Heart right ventricle (tissue), 16 donors: ENCODE measurements at regions not wholly inside any gene's neighbourhood (a gene's known extent, or its start where the extent isn't known, plus 50 kb on each side); places are given as distances from the start of the nearest gene placed in this dataset.

Experiments used
- ATAC-seq, 8 donors: fragments of 200-7000 bp; cut with Tn5 transposase; one replicate each; pipeline ENCODE4 v1.9.1; 2020; ENCODE audit warnings: mild to moderate bottlenecking in 8 of 8, moderate library complexity in 8 of 8, moderate number of reproducible peaks in 1 of 8
- DNase-seq, 2 donors: peaks; one replicate each; pipeline ENCODE4 v3.0.0-alpha.2; 2020
- H3K27ac ChIP-seq, 10 donors: fragments of 200-600 bp; sonication (generic) in 2 of 10; one replicate each; pipeline versions ENCODE4 v1.5.0 to v1.8.0; 2020 to 2022; ENCODE audit warnings: mild to moderate bottlenecking in 3 of 10
- H3K27me3 ChIP-seq, 7 donors: fragments of 200-600 bp; one replicate each; pipeline ENCODE4 v1.8.0; 2021 to 2022; ENCODE audit warnings: mild to moderate bottlenecking in 2 of 7
- H3K36me3 ChIP-seq, 9 donors: fragments of 200-600 bp; sonication (generic) in 1 of 9; one replicate each; pipeline versions ENCODE4 v1.5.0 to v1.8.0; 2020 to 2022; ENCODE audit warnings: mild to moderate bottlenecking in 2 of 9
- H3K4me1 ChIP-seq, 9 donors: fragments of 200-600 bp; sonication (generic) in 1 of 9; one replicate each; pipeline versions ENCODE4 v1.5.0 to v1.8.0; 2020 to 2022; ENCODE audit warnings: mild to moderate bottlenecking in 4 of 9
- H3K4me3 ChIP-seq, 10 donors: fragments of 200-600 bp; sonication (generic) in 2 of 10; one replicate each; pipeline versions ENCODE4 v1.5.0 to v1.8.0; 2020 to 2022; ENCODE audit warnings: mild to moderate bottlenecking in 7 of 10, moderate library complexity in 2 of 10
- H3K9me3 ChIP-seq, 11 donors: fragments of 200-600 bp in 10 of 11; sonication (generic) in 2 of 11; one replicate each; pipeline versions ENCODE4 v1.5.0 to v1.8.0; 2013 to 2022; ENCODE audit warnings: mild to moderate bottlenecking in 2 of 11, control low read depth in 1 of 11, moderate library complexity in 1 of 11
- WGBS, 2 donors: extraction: QIAGEN DNeasy Blood & Tissue Kit; methylation state at CpG; one replicate each; pipeline ENCODE4 v1.1.7; 2013; ENCODE audit warnings: inconsistent platforms in 1 of 2; 5-methylcytosine and 5-hydroxymethylcytosine counted together
- intact Hi-C, 10 donors: fragments of 100-400 bp; cut with DNase I; formaldehyde crosslinking; loops; one replicate each; pipeline versions ENCODE4 v1.11.1 to v1.14.2; 2022
- TF ChIP-seq, protein P1 (sequence below), 9 donors: fragments of 200-600 bp; sonication (generic) in 2 of 9; IDR thresholded peaks; one replicate each; pipeline versions ENCODE4 v1.5.0 to v1.8.0; 2021 to 2022; ENCODE audit warnings: antibody characterized with exemption in 9 of 9, mild to moderate bottlenecking in 5 of 9, moderate library complexity in 1 of 9
- donor health status: Arrhythmogenic right ventricular cardiomyopathy.
- donor health status: ischemic (EF 13 %, LVEDD 7.1; RV severe dilation, severe dysfunction).
- donor health status: healthy with polysubstance abuse.
- donor health status: DM: no; HTN: yes; CAD: no.
- donor health status: DM: no; HTN: no; CAD: no.
- donor health status: ischemic (EF 25% LVEDD 6.9; RV normal size, moderate dysfunction).
- donor health status: ischemic (EF 25% LVEDD 5.7; RV mildly dilated, moderate dysfunction).
- donor health status: healthy.
- donor health status: DM: yes; HTN: yes; CAD: no.
- donor health status: Ischemic cardiomyopathy.
- donor health status: ischemic (EF 35%, LVEDD 5.7; RV mildly dilated, moderate dysfunction).
- donor health status: nonischemic (EF 11% LVEDD 7.7; RV severe dilation, severe dysfunction).
- donor health status: DM: yes; HTN: yes; CAD: no.
- donor health status: PGD.
- donor health status: ischemic (EF 29% LVEDD 5.4; RV normal size, mild dysfunction).
- donor health status: nonischemic (EF 23%, LVEDD 6.1; RV moderate dilation, normal function).

DNA sequence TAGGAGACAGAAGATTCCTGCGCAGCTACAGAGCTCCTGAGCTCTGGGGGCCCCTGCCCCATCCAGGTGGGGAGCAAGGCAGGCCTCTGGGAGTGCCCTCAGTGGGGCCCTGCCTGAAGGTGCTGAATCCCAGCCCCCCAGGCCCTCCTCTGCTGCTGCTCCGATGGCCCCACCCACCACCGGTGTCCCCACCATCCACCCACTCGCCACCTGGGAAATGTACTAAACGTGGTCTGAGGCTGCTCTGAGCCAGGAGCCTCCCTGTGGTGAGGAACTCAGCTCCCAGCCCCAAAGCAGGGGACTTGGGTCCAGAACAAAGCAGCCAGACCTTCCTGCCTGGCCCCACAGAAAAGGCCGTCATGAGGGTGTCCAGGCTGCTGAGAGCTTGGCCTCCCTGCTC is 289.4 kb downstream of the CTTN start:
- DNase-seq (no peak), ATAC-seq (no peak)
- Histone ChIP-seq H3K27ac (no peak overlapping the region), H3K9me3 (peaks cover 0 to 8% (median 0%) of the 10 kb centered on the region in 11 donors), H3K4me3 (no peak overlapping the region), H3K27me3 (peaks cover 0 to 9% (median 8%) of the 10 kb centered on the region in 7 donors), H3K36me3 (no peaks in the 10 kb centered on the region), H3K4me1 (no peaks in the 10 kb centered on the region)
- TF ChIP-seq, protein P1, sequence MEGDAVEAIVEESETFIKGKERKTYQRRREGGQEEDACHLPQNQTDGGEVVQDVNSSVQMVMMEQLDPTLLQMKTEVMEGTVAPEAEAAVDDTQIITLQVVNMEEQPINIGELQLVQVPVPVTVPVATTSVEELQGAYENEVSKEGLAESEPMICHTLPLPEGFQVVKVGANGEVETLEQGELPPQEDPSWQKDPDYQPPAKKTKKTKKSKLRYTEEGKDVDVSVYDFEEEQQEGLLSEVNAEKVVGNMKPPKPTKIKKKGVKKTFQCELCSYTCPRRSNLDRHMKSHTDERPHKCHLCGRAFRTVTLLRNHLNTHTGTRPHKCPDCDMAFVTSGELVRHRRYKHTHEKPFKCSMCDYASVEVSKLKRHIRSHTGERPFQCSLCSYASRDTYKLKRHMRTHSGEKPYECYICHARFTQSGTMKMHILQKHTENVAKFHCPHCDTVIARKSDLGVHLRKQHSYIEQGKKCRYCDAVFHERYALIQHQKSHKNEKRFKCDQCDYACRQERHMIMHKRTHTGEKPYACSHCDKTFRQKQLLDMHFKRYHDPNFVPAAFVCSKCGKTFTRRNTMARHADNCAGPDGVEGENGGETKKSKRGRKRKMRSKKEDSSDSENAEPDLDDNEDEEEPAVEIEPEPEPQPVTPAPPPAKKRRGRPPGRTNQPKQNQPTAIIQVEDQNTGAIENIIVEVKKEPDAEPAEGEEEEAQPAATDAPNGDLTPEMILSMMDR (IDR thresholded peaks at IDR 0.05): no peak
- intact Hi-C loops: no loop called here
- WGBS, 2 donors: 64 to 68% methylated on average over 6 of the region's 6 CpGs

DNA sequence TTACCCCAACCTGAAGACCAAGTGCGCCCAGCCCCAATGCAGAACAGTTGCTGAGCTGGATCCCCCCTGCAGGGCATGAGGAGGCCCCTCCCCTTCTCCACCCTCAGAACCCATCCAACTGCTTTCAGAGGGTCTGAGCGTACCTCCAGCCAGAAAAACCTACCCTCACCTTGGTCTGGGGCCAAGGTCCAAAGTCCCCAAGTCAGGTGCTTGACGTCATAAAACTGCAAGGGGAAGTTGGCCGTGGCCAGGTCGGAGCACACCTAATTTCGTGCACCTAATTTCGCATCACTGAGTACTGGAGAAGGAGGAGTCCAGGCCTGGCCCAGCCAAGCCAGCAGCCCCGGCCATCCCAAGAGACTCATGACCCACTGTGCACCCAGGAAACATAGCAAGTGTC is 289.8 kb downstream of the CTTN start:
- H3K4me3 ChIP-seq: no peak overlapping the region

DNA sequence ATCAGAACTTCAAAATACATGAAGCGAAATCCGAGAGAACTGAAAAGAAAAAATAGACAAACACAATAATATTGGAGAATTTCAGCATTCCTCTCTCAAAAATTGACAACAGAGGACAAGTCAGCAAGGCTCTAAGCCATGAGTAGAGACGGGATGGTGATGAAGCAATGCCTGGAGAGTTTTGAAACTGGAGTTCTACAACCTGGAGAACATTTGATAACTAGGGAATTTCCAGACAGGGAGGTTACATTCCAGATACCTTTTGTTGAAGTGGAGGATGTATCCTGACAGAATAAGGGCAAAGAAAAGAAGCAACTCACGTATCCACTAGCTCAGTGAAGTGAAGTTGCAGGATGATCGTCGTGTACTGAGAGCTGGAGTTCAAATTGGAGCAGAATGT is 291.4 kb downstream of the CTTN start:
- intact Hi-C loops: no loop called here
- no peaks in the 10 kb centered on the region for H3K4me1 ChIP-seq
- ATAC-seq (no peak), DNase-seq (no peak)
- no peaks in the 10 kb centered on the region for H3K36me3 ChIP-seq
- H3K27me3 ChIP-seq: peaks cover 0 to 6% (median 0%) of the 10 kb centered on the region in 7 donors
- H3K9me3 ChIP-seq: peaks cover 0 to 8% (median 0%) of the 10 kb centered on the region in 11 donors
- H3K27ac ChIP-seq: no peak overlapping the region
- H3K4me3 ChIP-seq: no peak overlapping the region
- 75 to 87% methylated on average over 6 of the region's 6 CpGs for WGBS, 2 donors
- TF ChIP-seq, protein P1 (IDR thresholded peaks at IDR 0.05): no peak

More for the DNA sequence above, 289.8 kb downstream of the CTTN start:
- Histone ChIP-seq H3K36me3 (no peaks in the 10 kb centered on the region), H3K27ac (no peak overlapping the region), H3K4me1 (no peaks in the 10 kb centered on the region), H3K9me3 (peaks cover 0 to 8% (median 0%) of the 10 kb centered on the region in 11 donors), H3K27me3 (peaks cover 0 to 9% (median 5%) of the 10 kb centered on the region in 7 donors)
- no peak for ATAC-seq
- 85 to 86% methylated on average over 8 of the region's 8 CpGs for WGBS, 2 donors
- intact Hi-C loops: no loop called here
- DNase-seq: no peak
- TF ChIP-seq, protein P1 (IDR thresholded peaks at IDR 0.05): no peak

- TF ChIP-seq, protein P1 (IDR thresholded peaks at IDR 0.05): no peak
- intact Hi-C loops: no loop called here
- 78 to 81% methylated on average over 5 of the region's 5 CpGs for WGBS, 2 donors
- no peak overlapping the region for H3K27ac ChIP-seq
- H3K4me1 ChIP-seq: no peaks in the 10 kb centered on the region
- ATAC-seq: no peak
- no peaks in the 10 kb centered on the region for H3K36me3 ChIP-seq
- no peaks in the 10 kb centered on the region for H3K27me3 ChIP-seq
- no peak for DNase-seq
- H3K9me3 ChIP-seq: peaks cover 0 to 18% (median 0%) of the 10 kb centered on the region in 11 donors
- no peak overlapping the region for H3K4me3 ChIP-seq
Observed at GRCh38 chr11:70692131-70692530, 293.8 kb downstream of the CTTN start.
